Stimulated activated memory B cell treated with anti-CD40 and anti-IgM and Interleukin-4, amounts not matched to agents 10 μg/mL and 1 μg/mL and 100 μg/mL, for 72 hours (primary cell): ENCODE measurements at regions not wholly inside any gene's neighbourhood (a gene's known extent, or its start where the extent isn't known, plus 50 kb on each side); places are given as distances from the start of the nearest gene placed in this dataset.

ENCODE experiments used
- ATAC-seq: fragments of 150-1000 bp; cut with Tn5 transposase; 2 replicates; pipeline ENCODE4 v1.10.0; 2021
- H3K27ac Mint-ChIP-seq: one replicate; pipeline ENCODE4 v1.8.0; 2022; ENCODE audit warnings: mild to moderate bottlenecking, mixed read lengths
- H3K27me3 Mint-ChIP-seq: one replicate; pipeline ENCODE4 v1.8.0; 2022; ENCODE audit warnings: mixed read lengths
- H3K36me3 Mint-ChIP-seq: one replicate; pipeline ENCODE4 v1.8.0; 2022; ENCODE audit warnings: mixed read lengths
- H3K4me1 Mint-ChIP-seq: one replicate; pipeline ENCODE4 v1.8.0; 2022; ENCODE audit warnings: mixed read lengths
- H3K4me3 Mint-ChIP-seq: one replicate; pipeline ENCODE4 v1.8.0; 2022; ENCODE audit warnings: mild to moderate bottlenecking, moderate library complexity, mixed read lengths
- H3K9me3 Mint-ChIP-seq: one replicate; pipeline ENCODE4 v1.8.0; 2022; ENCODE audit warnings: mixed read lengths

DNA sequence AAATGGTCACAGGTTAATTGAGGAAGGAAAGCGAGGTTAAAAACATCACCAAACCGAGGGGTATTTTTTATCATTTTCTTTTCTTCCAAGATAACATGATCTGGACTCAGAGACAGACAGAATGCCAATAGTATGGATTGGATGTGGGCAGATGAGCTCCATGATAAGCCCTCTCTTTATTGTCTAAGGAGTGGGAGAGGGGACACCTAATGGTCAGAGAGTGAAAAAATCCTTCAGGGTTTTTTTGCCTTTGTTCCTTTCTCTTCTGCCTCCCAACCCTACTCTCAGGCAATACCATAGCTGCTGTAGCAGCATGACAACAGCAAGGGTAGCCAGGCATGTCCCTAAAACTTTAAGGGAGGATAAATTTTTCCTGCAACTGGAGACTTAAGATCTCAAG is 94.7 kb downstream of the DIRAS2 start:
- H3K4me3 Mint-ChIP-seq: no peak overlapping the region
- H3K36me3 Mint-ChIP-seq: no peaks in the 10 kb centered on the region
- no peaks in the 10 kb centered on the region for H3K4me1 Mint-ChIP-seq

DNA sequence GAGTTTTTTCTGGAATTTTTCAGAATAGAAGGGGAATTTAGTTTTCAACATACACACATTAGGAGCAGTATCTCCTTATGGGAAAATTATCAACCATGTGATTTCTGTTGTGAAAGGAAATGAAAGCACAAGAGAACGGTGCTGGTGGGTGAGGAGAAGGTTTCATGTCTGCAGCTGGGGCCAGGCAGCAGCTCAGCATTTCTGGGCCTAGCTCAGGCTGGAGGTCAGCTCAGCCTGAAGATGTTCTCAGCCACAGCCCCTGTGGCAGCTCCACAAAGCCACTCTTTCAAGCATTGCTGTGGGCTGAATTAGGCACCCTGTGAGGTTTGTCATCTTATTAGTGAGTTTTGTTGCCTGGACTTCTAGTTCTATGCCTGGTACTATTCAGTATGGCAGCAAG is 90.3 kb downstream of the DIRAS2 start:
- Mint-ChIP-seq H3K9me3 (peaks cover 8% of the 10 kb centered on the region), H3K27ac (no peak overlapping the region), H3K27me3 (no peaks in the 10 kb centered on the region), H3K36me3 (no peaks in the 10 kb centered on the region), H3K4me1 (no peaks in the 10 kb centered on the region), H3K4me3 (no peak overlapping the region)
- peak; percentile 53 for ATAC-seq

More for the DNA sequence above, 94.7 kb downstream of the DIRAS2 start:
- H3K9me3 Mint-ChIP-seq: peaks cover 8% of the 10 kb centered on the region
- no peak overlapping the region for H3K27ac Mint-ChIP-seq
- H3K27me3 Mint-ChIP-seq: no peaks in the 10 kb centered on the region
- no peak for ATAC-seq

DNA sequence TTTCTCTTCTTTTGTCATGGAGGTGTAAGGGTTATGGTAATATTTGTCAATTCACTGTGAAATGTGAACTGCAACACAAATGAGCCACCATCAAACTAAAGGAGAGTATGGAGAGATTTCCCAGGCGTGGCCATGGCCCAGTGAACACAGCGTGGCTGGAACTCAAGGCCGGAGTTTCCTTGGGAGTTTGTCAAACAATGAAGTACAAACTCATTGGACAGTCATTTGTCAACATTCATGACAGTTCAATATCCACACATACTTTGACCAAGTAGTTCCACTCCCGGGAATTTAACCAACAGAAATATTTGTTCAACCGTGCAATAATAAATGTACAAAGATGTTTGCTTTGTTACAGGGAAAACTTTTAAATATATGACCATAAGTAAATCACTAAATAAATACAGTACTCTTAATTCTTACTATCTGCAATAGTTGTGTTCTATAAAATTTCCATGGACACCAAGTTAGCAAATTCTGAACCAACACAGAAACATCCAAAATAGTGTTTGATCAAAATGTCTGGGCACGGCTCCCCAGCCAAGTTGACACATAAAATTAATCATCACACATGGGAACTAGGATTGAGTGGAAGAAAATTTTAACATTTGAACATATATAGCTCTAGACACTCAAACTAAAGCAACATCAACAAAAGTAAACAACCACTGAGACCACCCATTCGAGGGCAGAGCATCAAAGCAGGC is 87.1 kb downstream of the DIRAS2 start:
- Mint-ChIP-seq H3K4me1 (no peaks in the 10 kb centered on the region), H3K27ac (no peak overlapping the region), H3K36me3 (no peaks in the 10 kb centered on the region), H3K27me3 (no peaks in the 10 kb centered on the region), H3K9me3 (no peaks in the 10 kb centered on the region), H3K4me3 (no peak overlapping the region)
- ATAC-seq: no peak

DNA sequence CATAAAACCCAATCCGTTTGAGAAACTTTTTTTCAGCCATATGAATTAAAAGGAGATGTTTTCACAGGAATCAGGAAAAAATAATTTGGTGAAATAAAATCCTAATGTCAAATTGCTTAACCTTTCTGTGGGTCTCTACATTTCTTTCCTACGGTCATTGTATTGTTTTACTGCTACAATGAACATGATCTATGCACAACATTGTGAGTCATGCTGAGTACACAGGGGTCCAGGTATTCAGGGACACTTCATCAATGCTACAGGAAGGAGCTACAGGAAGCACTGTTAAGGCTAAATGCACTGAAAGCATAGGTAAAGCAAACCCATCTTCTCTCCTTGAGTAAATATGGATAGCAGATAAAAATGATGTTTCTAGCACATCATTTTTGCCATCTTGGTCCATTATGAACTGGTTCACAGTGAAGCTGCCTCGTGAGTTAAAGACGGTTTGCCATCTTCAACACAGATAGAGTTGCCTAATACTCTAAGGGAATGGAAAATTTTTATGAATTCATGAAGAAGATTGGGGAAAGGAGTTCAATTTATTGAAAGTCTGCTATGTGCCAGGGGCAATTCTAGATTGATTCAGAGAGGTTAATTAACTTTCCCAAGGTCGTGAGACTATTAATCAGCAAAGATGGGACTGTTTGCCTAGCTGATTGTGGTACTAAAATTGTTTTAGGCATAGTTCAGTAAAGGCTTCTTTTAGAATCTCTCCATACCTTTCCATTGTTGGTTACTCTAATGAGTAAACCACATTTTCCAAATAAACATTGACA is 85.5 kb downstream of the DIRAS2 start:
- Mint-ChIP-seq H3K4me1 (no peaks in the 10 kb centered on the region), H3K36me3 (no peaks in the 10 kb centered on the region), H3K27me3 (no peaks in the 10 kb centered on the region), H3K9me3 (no peaks in the 10 kb centered on the region), H3K27ac (no peak overlapping the region), H3K4me3 (no peak overlapping the region)
- ATAC-seq: no peak

DNA sequence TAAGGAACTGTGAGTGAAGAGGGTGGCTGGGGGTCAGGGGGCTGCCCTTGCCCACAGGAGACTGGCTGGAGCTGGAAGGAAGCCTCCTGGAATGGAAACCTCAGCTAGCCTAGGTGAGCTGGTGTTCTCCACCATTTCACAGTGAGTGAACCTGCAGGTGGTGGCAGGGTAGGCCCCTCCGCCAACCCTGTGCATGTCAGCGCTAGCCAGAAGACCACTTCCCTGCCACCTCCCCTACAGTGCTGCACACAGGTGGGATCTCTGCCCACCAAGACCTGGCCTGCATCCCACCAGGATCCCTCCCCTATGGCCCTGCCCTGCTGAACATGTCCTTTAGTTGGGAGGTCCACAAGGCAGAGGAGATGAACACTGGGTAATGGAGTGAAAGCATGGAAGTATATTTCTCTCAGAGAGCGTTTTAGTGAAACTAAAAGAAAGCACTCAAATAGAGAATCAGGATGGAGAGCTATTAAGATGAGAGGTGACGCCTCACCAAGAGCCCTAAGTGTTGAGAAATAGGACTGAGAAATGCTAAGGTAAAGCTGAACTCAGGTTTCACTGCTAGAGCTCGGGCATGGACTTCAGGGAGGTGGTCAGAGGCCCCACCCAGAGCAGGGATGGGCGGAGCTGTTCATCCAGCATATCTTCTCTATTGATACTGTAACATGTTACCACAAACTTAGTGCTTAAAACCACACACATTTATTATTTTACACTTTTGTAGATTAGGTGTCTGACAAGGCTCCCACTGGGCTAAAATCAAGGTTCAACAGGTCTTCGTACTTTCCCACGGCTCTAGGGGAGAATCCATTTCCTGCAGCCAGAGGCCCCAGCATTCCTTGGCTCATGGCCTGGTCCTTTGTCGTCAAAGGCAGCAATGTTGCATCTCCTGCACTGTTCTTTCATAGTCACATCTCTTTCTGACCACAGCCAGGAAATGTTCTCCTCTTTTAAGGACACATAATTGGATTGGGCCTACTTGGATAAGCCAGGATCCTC is 83.2 kb downstream of the DIRAS2 start:
- Mint-ChIP-seq H3K27me3 (no peaks in the 10 kb centered on the region), H3K4me3 (no peak overlapping the region), H3K9me3 (no peaks in the 10 kb centered on the region), H3K36me3 (no peaks in the 10 kb centered on the region), H3K27ac (no peak overlapping the region), H3K4me1 (no peaks in the 10 kb centered on the region)
- peak; percentile 32 for ATAC-seq
